ENCODE measurements at regions not wholly inside any gene's neighbourhood (a gene's known extent, or its start where the extent isn't known, plus 50 kb on each side); places are given as distances from the start of the nearest gene placed in this dataset.

- DNase-seq: no peak
These were observed 239.5 kb downstream of the MYCN start for GRCh38 chr2:16179701-16180416.

- no peak for DNase-seq
These were observed 238.3 kb downstream of the MYCN start for GRCh38 chr2:16178551-16179130.

GRCh38 chr2:16177671-16178180 is 237.4 kb downstream of the MYCN start:
- no peak for DNase-seq

- DNase-seq: no peak
These were observed 236.7 kb downstream of the MYCN start for GRCh38 chr2:16176971-16177480.

- DNase-seq: no peak
These were observed 235.0 kb downstream of the MYCN start for GRCh38 chr2:16175247-16175825.

GRCh38 chr2:16174693-16175045 is 234.3 kb downstream of the MYCN start:
- DNase-seq: no peak

- DNase-seq: no peak
These were observed 233.7 kb downstream of the MYCN start for GRCh38 chr2:16173893-16174692.

- no peak for DNase-seq
These were observed 232.2 kb downstream of the MYCN start for GRCh38 chr2:16172324-16173175.

- no peak for DNase-seq
These were observed 231.1 kb downstream of the MYCN start for GRCh38 chr2:16171425-16171920.

- no peak for DNase-seq
These were observed 230.5 kb downstream of the MYCN start for GRCh38 chr2:16170675-16171424.

- no peak for DNase-seq
These were observed 229.1 kb downstream of the MYCN start for GRCh38 chr2:16169381-16169960.

- no peak for DNase-seq
These were observed 228.3 kb downstream of the MYCN start for GRCh38 chr2:16168506-16169264.

GRCh38 chr2:16167870-16168426 is 227.6 kb downstream of the MYCN start:
- DNase-seq: no peak

GRCh38 chr2:16167451-16167861 is 227.1 kb downstream of the MYCN start:
- no peak for DNase-seq

GRCh38 chr2:16166327-16166981 is 226.1 kb downstream of the MYCN start:
- no peak for DNase-seq

- DNase-seq: no peak
These were observed 225.4 kb downstream of the MYCN start for GRCh38 chr2:16165518-16166326.

- DNase-seq: no peak
These were observed 222.2 kb downstream of the MYCN start for GRCh38 chr2:16162491-16163040.
